Fibroblast of lung (primary cell): ENCODE measurements at regions not wholly inside any gene's neighbourhood (a gene's known extent, or its start where the extent isn't known, plus 50 kb on each side); places are given as distances from the start of the nearest gene placed in this dataset.

Source experiments
- DNase-seq, 2 donors: peaks; one replicate each; pipeline versions ENCODE4 v3.0.0 to v3.0.0-alpha.2; 2010; ENCODE audit warnings: low read depth in 2 of 2
- H2AFZ ChIP-seq: 2 replicates; pipeline ENCODE4 v1.5.1; 2012; ENCODE audit warnings: low read length, control low read depth, inconsistent platforms
- H3K27ac ChIP-seq: 2 replicates; pipeline ENCODE4 v1.5.1; 2011; ENCODE audit warnings: low read length, control low read depth; ENCODE audit not compliant: insufficient read depth
- H3K27me3 ChIP-seq: 2 replicates; pipeline ENCODE4 v1.5.1; 2011; ENCODE audit warnings: mild to moderate bottlenecking, low read length; ENCODE audit not compliant: control insufficient read depth, insufficient read depth
- H3K36me3 ChIP-seq: 2 replicates; pipeline ENCODE4 v1.5.1; 2011; ENCODE audit warnings: low read length; ENCODE audit not compliant: control insufficient read depth, insufficient read depth
- H3K4me1 ChIP-seq: 2 replicates; pipeline ENCODE4 v1.5.1; 2011; ENCODE audit warnings: low read length; ENCODE audit not compliant: control insufficient read depth, insufficient read depth; ENCODE audit errors: extremely low read depth
- H3K4me2 ChIP-seq: 2 replicates; pipeline ENCODE4 v1.5.1; 2011; ENCODE audit warnings: low read length, control low read depth; ENCODE audit not compliant: insufficient read depth; ENCODE audit errors: extremely low read depth
- H3K4me3 ChIP-seq, 4 experiments: fragments of 200-600 bp in 1 of 4; sonication (generic) in 1 of 4; replicated peaks in 1 of 4; 2 replicates each; pipeline ENCODE4 v1.5.1; 2011 to 2016; ENCODE audit warnings: low read length in 4 of 4, low read depth in 3 of 4, mild to moderate bottlenecking in 3 of 4, control low read depth in 2 of 4, inconsistent platforms in 1 of 4, mixed read lengths in 1 of 4; ENCODE audit not compliant: insufficient read depth in 1 of 4; ENCODE audit errors: control extremely low read depth in 1 of 4
- H3K79me2 ChIP-seq: 2 replicates; pipeline ENCODE4 v1.5.1; 2012; ENCODE audit warnings: mild to moderate bottlenecking, low read length, inconsistent platforms; ENCODE audit not compliant: control insufficient read depth, insufficient read depth
- H3K9ac ChIP-seq: 2 replicates; pipeline ENCODE4 v1.5.1; 2011; ENCODE audit warnings: mild to moderate bottlenecking, low read length, control low read depth; ENCODE audit not compliant: insufficient read depth
- H3K9me3 ChIP-seq: 2 replicates; pipeline ENCODE4 v1.5.1; 2012; ENCODE audit warnings: low read depth, low read length; ENCODE audit not compliant: control insufficient read depth, insufficient read depth
- H4K20me1 ChIP-seq: 2 replicates; pipeline ENCODE4 v1.5.1; 2011; ENCODE audit warnings: low read length; ENCODE audit not compliant: control insufficient read depth, insufficient read depth; ENCODE audit errors: extremely low read depth
- EZH2 ChIP-seq: IDR thresholded peaks from 2 replicates; pipeline ENCODE4 v1.5.1; 2012; ENCODE audit warnings: low read length, control low read depth, mild to moderate bottlenecking; ENCODE audit errors: missing control alignments
- TF ChIP-seq, protein P1 (sequence below), 2 donors: IDR thresholded peaks in 1 of 2; conservative IDR thresholded peaks in 1 of 2; 1 replicate in 1 of 2; 2 replicates in 1 of 2; pipeline ENCODE4 v1.5.1; 2011 to 2012; ENCODE audit warnings: low read length in 2 of 2, control low read depth in 1 of 2, inconsistent platforms in 1 of 2, low read depth in 1 of 2, mild to moderate bottlenecking in 1 of 2

DNA sequence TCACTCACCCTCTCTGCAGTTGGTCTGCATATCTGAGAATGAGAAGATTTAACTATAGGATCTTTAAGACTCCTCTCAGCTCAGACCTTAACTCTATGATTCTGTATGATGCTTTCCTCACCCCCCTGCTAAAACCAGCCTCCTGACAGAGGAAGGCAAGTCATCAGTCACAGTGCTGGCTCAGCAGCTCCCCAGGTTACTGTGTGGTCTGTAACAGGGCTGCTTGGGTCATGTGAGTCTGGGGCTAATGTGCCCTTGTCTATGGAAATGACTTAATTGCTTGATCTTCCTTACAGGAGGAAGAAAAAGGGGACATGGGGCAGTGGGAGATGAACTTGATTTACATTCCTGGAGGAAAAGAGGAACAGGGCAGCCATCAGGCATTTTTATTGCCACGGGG, 625.6 kb downstream of the PTPRU start:
- H3K9ac ChIP-seq: no peak overlapping the region
- H3K27me3 ChIP-seq: no peaks in the 10 kb centered on the region
- H3K4me2 ChIP-seq: no peak overlapping the region
- H4K20me1 ChIP-seq: no peaks in the 10 kb centered on the region
- TF ChIP-seq EZH2: no peak
- TF ChIP-seq, protein P1, sequence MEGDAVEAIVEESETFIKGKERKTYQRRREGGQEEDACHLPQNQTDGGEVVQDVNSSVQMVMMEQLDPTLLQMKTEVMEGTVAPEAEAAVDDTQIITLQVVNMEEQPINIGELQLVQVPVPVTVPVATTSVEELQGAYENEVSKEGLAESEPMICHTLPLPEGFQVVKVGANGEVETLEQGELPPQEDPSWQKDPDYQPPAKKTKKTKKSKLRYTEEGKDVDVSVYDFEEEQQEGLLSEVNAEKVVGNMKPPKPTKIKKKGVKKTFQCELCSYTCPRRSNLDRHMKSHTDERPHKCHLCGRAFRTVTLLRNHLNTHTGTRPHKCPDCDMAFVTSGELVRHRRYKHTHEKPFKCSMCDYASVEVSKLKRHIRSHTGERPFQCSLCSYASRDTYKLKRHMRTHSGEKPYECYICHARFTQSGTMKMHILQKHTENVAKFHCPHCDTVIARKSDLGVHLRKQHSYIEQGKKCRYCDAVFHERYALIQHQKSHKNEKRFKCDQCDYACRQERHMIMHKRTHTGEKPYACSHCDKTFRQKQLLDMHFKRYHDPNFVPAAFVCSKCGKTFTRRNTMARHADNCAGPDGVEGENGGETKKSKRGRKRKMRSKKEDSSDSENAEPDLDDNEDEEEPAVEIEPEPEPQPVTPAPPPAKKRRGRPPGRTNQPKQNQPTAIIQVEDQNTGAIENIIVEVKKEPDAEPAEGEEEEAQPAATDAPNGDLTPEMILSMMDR (conservative IDR thresholded peaks at IDR 0.05 in 1 of 2, IDR thresholded peaks at IDR 0.05 in 1 of 2; ENCODE audit: low read depth in 1 of 2, low read length in 2 of 2): no peak
- no peaks in the 10 kb centered on the region for H3K9me3 ChIP-seq
- no peaks in the 10 kb centered on the region for H3K4me1 ChIP-seq
- no peaks in the 10 kb centered on the region for H3K36me3 ChIP-seq
- no peak overlapping the region for H3K4me3 ChIP-seq
- H2AFZ ChIP-seq: no peak overlapping the region
- H3K79me2 ChIP-seq: no peaks in the 10 kb centered on the region
- DNase-seq: no peak
- no peak overlapping the region for H3K27ac ChIP-seq

- no peak for DNase-seq
- no peaks in the 10 kb centered on the region for H3K27me3 ChIP-seq
These were observed 625.1 kb downstream of the PTPRU start for GRCh38 chr1:29861446-29861845.

GRCh38 chr1:29860681-29861080, 624.4 kb downstream of the PTPRU start:
- Histone ChIP-seq H3K4me1 (no peaks in the 10 kb centered on the region), H2AFZ (no peak overlapping the region), H4K20me1 (no peaks in the 10 kb centered on the region), H3K79me2 (no peaks in the 10 kb centered on the region), H3K4me3 (no peak overlapping the region), H3K36me3 (no peaks in the 10 kb centered on the region), H3K9me3 (no peaks in the 10 kb centered on the region), H3K9ac (no peak overlapping the region), H3K27ac (no peak overlapping the region), H3K27me3 (no peaks in the 10 kb centered on the region), H3K4me2 (no peak overlapping the region)
- no peak for TF ChIP-seq EZH2
- TF ChIP-seq, protein P1 (conservative IDR thresholded peaks at IDR 0.05 in 1 of 2, IDR thresholded peaks at IDR 0.05 in 1 of 2; ENCODE audit: low read depth in 1 of 2, low read length in 2 of 2): no peak
- no peak for DNase-seq

More at GRCh38 chr1:29861446-29861845, 625.1 kb downstream of the PTPRU start:
- H3K9me3 ChIP-seq: no peaks in the 10 kb centered on the region
- no peak for TF ChIP-seq EZH2
- TF ChIP-seq, protein P1 (conservative IDR thresholded peaks at IDR 0.05 in 1 of 2, IDR thresholded peaks at IDR 0.05 in 1 of 2; ENCODE audit: low read depth in 1 of 2, low read length in 2 of 2): no peak
- no peak overlapping the region for H3K9ac ChIP-seq
- H3K4me2 ChIP-seq: no peak overlapping the region
- H4K20me1 ChIP-seq: no peaks in the 10 kb centered on the region
- no peak overlapping the region for H3K27ac ChIP-seq
- H3K4me1 ChIP-seq: no peaks in the 10 kb centered on the region
- no peaks in the 10 kb centered on the region for H3K79me2 ChIP-seq
- no peaks in the 10 kb centered on the region for H3K36me3 ChIP-seq
- no peak overlapping the region for H3K4me3 ChIP-seq
- no peak overlapping the region for H2AFZ ChIP-seq
